ENCODE measurements at regions not wholly inside any gene's neighbourhood (a gene's known extent, or its start where the extent isn't known, plus 50 kb on each side); places are given as distances from the start of the nearest gene placed in this dataset.

- Histone ChIP-seq H3K36me3 (no peaks in the 10 kb centered on the region), H3K27ac (no peak overlapping the region), H3K4me3 (no peak overlapping the region), H3K27me3 (no peaks in the 10 kb centered on the region), H3K4me1 (no peaks in the 10 kb centered on the region), H3K9me3 (no peaks in the 10 kb centered on the region)
- DNase-seq, result no peak
- intact Hi-C loops (cut with DNase I), result no loop called here
- TF ChIP-seq CTCF (IDR thresholded peaks at IDR 0.05), result no peak
- TF ChIP-seq POLR2A (IDR thresholded peaks at IDR 0.05), result no peak
- ATAC-seq, result no peak
Observed at GRCh38 chr2:48183991-48184390, 130.5 kb upstream of the FOXN2 start.

GRCh38 chr2:48187503-48187902 lies 127.0 kb upstream of the FOXN2 start:
- TF ChIP-seq CTCF (IDR thresholded peaks at IDR 0.05) (no peak), POLR2A (IDR thresholded peaks at IDR 0.05) (no peak)
- Histone ChIP-seq H3K27me3 (no peaks in the 10 kb centered on the region), H3K36me3 (no peaks in the 10 kb centered on the region), H3K4me1 (no peaks in the 10 kb centered on the region), H3K4me3 (no peak overlapping the region), H3K27ac (no peak overlapping the region), H3K9me3 (no peaks in the 10 kb centered on the region)
- no peak for ATAC-seq
- DNase-seq, result no peak
- intact Hi-C loops (cut with DNase I), result no loop called here
- WGBS (ENCODE audit: insufficient coverage, low coverage, low lambda C conversion rate, missing lambda C conversion rate), result no CpG with 5 or more reads among the region's 1 CpG

GRCh38 chr2:48189552-48190228 lies 124.8 kb upstream of the FOXN2 start:
- no peaks in the 10 kb centered on the region for H3K4me1 ChIP-seq
- peak; percentile 47 to 80 (median 60) for ATAC-seq
- intact Hi-C loops (cut with DNase I), result no loop called here
- peak in 2 of 3 donors; percentile 42 to 51 for DNase-seq
- TF ChIP-seq CTCF (IDR thresholded peaks at IDR 0.05), result no peak
- no peak for TF ChIP-seq POLR2A (IDR thresholded peaks at IDR 0.05)
- no peaks in the 10 kb centered on the region for H3K9me3 ChIP-seq
- no peaks in the 10 kb centered on the region for H3K27me3 ChIP-seq
- H3K27ac ChIP-seq, result no peak overlapping the region
- WGBS (ENCODE audit: insufficient coverage, low coverage, low lambda C conversion rate, missing lambda C conversion rate), result 76% methylated on average over 4 of the region's 4 CpGs
- no peak overlapping the region for H3K4me3 ChIP-seq
- H3K36me3 ChIP-seq, result no peaks in the 10 kb centered on the region

- Histone ChIP-seq H3K36me3 (no peaks in the 10 kb centered on the region), H3K4me3 (no peak overlapping the region), H3K4me1 (no peaks in the 10 kb centered on the region), H3K9me3 (no peaks in the 10 kb centered on the region), H3K27ac (no peak overlapping the region), H3K27me3 (no peaks in the 10 kb centered on the region)
- peak in 2 of 4 donors; percentile 30 to 37 for ATAC-seq
- intact Hi-C loops (cut with DNase I), result no loop called here
- 85% methylated on average over 2 of the region's 2 CpGs for WGBS (ENCODE audit: insufficient coverage, low coverage, low lambda C conversion rate, missing lambda C conversion rate)
- DNase-seq, result no peak
- TF ChIP-seq POLR2A (IDR thresholded peaks at IDR 0.05) (no peak), CTCF (IDR thresholded peaks at IDR 0.05) (no peak)
Observed at GRCh38 chr2:48190230-48190629, 124.3 kb upstream of the FOXN2 start.

- intact Hi-C loops (cut with DNase I), result no loop called here
- no peak overlapping the region for H3K4me3 ChIP-seq
- no peak for ATAC-seq
- no peaks in the 10 kb centered on the region for H3K9me3 ChIP-seq
- H3K27me3 ChIP-seq, result no peaks in the 10 kb centered on the region
- peaks cover 0 to 23% (median 0%) of the 10 kb centered on the region in 4 donors for H3K4me1 ChIP-seq
- no peak overlapping the region for H3K27ac ChIP-seq
- TF ChIP-seq CTCF (IDR thresholded peaks at IDR 0.05) (no peak), POLR2A (IDR thresholded peaks at IDR 0.05) (no peak)
- 67% methylated on average over 1 of the region's 1 CpG for WGBS (ENCODE audit: insufficient coverage, low coverage, low lambda C conversion rate, missing lambda C conversion rate)
- no peak for DNase-seq
- H3K36me3 ChIP-seq, result no peaks in the 10 kb centered on the region
Observed at GRCh38 chr2:48194641-48195040, 119.8 kb upstream of the FOXN2 start.

Measured in right lobe of liver (tissue), 6 donors.